ENCODE measurements at regions not wholly inside any gene's neighbourhood (a gene's known extent, or its start where the extent isn't known, plus 50 kb on each side); places are given as distances from the start of the nearest gene placed in this dataset.

- H3K4me1 Mint-ChIP-seq = no peaks in the 10 kb centered on the region; the same call in 1 of the 2 replicates
- POLR2A ChIA-PET = no interaction called here
- H3K4me3 Mint-ChIP-seq = no peak overlapping the region
- TF ChIP-seq ARID4B (CRISPR knock-in tag; IDR thresholded peaks at IDR 0.05; ENCODE audit: borderline replicate concordance) (no peak), ZSCAN18 (CRISPR knock-in tag; IDR thresholded peaks at IDR 0.05) (no peak), ZNF671 (CRISPR knock-in tag; IDR thresholded peaks at IDR 0.05) (no peak), ZNF416 (CRISPR knock-in tag; IDR thresholded peaks at IDR 0.05) (no peak), CREM (CRISPR knock-in tag; IDR thresholded peaks at IDR 0.05) (no peak)
- no peak overlapping the region for H3K27ac Mint-ChIP-seq
- ATAC-seq = peak; percentile 43; the same call in 1 of the 2 replicates
- peaks cover 14% of the 10 kb centered on the region for H3K36me3 Mint-ChIP-seq
- CTCF ChIA-PET = interaction anchor here (1.0 kb wide), 1 partner anchor 314 kb away, joined by 3 read pairs; no protein-coding TSS in a partner anchor
- H3K27me3 Mint-ChIP-seq (ENCODE audit: low read depth) = no peaks in the 10 kb centered on the region; the same call in 1 of the 2 replicates
- no peak for DNase-seq (ENCODE audit: low spot score)
- peaks cover 36% of the 10 kb centered on the region for H3K9me3 Mint-ChIP-seq
Observed at GRCh38 chr2:129050101-129050500, 731.4 kb upstream of the HS6ST1 start.

GRCh38 chr2:129055242-129055641 is 736.6 kb upstream of the HS6ST1 start:
- no peaks in the 10 kb centered on the region; the same call in 1 of the 2 replicates for H3K27me3 Mint-ChIP-seq (ENCODE audit: low read depth)
- peaks cover 6% of the 10 kb centered on the region; the same call in 1 of the 2 replicates for H3K36me3 Mint-ChIP-seq
- ATAC-seq (no peak), DNase-seq (ENCODE audit: low spot score) (no peak)
- no peaks in the 10 kb centered on the region; the same call in 1 of the 2 replicates for H3K4me1 Mint-ChIP-seq
- ChIA-PET POLR2A (no interaction called here), CTCF (no interaction called here)
- H3K27ac Mint-ChIP-seq = no peak overlapping the region
- no peak overlapping the region for H3K4me3 Mint-ChIP-seq
- peaks cover 16% of the 10 kb centered on the region for H3K9me3 Mint-ChIP-seq
- TF ChIP-seq AR (CRISPR knock-in tag; IDR thresholded peaks at IDR 0.05) (no peak), FOXP1 (CRISPR knock-in tag; IDR thresholded peaks at IDR 0.05; ENCODE audit: borderline replicate concordance) (no peak), CTCF (IDR thresholded peaks at IDR 0.05) (no peak), TP53 (CRISPR knock-in tag; IDR thresholded peaks at IDR 0.05) (no peak), ATF2 (CRISPR knock-in tag; IDR thresholded peaks at IDR 0.05; ENCODE audit: borderline replicate concordance, low read depth) (no peak), ARID4B (CRISPR knock-in tag; IDR thresholded peaks at IDR 0.05; ENCODE audit: borderline replicate concordance) (no peak), GABPB1 (CRISPR knock-in tag; IDR thresholded peaks at IDR 0.05) (no peak)
- TF ChIP-seq, protein P1, sequence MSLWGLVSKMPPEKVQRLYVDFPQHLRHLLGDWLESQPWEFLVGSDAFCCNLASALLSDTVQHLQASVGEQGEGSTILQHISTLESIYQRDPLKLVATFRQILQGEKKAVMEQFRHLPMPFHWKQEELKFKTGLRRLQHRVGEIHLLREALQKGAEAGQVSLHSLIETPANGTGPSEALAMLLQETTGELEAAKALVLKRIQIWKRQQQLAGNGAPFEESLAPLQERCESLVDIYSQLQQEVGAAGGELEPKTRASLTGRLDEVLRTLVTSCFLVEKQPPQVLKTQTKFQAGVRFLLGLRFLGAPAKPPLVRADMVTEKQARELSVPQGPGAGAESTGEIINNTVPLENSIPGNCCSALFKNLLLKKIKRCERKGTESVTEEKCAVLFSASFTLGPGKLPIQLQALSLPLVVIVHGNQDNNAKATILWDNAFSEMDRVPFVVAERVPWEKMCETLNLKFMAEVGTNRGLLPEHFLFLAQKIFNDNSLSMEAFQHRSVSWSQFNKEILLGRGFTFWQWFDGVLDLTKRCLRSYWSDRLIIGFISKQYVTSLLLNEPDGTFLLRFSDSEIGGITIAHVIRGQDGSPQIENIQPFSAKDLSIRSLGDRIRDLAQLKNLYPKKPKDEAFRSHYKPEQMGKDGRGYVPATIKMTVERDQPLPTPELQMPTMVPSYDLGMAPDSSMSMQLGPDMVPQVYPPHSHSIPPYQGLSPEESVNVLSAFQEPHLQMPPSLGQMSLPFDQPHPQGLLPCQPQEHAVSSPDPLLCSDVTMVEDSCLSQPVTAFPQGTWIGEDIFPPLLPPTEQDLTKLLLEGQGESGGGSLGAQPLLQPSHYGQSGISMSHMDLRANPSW (CRISPR knock-in tag; conservative IDR thresholded peaks at IDR 0.05; ENCODE audit: low read depth) = no peak
- TF ChIP-seq, protein P2, sequence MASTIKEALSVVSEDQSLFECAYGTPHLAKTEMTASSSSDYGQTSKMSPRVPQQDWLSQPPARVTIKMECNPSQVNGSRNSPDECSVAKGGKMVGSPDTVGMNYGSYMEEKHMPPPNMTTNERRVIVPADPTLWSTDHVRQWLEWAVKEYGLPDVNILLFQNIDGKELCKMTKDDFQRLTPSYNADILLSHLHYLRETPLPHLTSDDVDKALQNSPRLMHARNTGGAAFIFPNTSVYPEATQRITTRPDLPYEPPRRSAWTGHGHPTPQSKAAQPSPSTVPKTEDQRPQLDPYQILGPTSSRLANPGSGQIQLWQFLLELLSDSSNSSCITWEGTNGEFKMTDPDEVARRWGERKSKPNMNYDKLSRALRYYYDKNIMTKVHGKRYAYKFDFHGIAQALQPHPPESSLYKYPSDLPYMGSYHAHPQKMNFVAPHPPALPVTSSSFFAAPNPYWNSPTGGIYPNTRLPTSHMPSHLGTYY (CRISPR knock-in tag; IDR thresholded peaks at IDR 0.05) = no peak
